PC-3 (cell line): ENCODE measurements at regions not wholly inside any gene's neighbourhood (a gene's known extent, or its start where the extent isn't known, plus 50 kb on each side); places are given as distances from the start of the nearest gene placed in this dataset.

Experiments
- ATAC-seq: fragments of 200-7000 bp; cut with Tn5 transposase; 2 replicates; pipeline ENCODE4 v1.9.1; 2020; ENCODE audit warnings: mild to moderate bottlenecking, moderate library complexity
- BruUV-seq: library from RNA; stranded (reverse); fragments of 400-500 nt; replicated peaks from 2 replicates; lab custom pipeline; 2021; lab: Mats Ljungman, UMichigan
- CTCF ChIA-PET: fragments of 300-600 bp; sonication (Branson Sonifier 250); formaldehyde crosslinking; loops from one replicate; lab custom pipeline; 2022; ENCODE audit warnings: antibody characterized with exemption; lab: Charles Lee
- POLR2A ChIA-PET: fragments of 300-600 bp; sonication (Branson Sonifier 250); formaldehyde crosslinking; loops from one replicate; lab custom pipeline; 2022; ENCODE audit warnings: antibody characterized with exemption; ENCODE audit not compliant: unreplicated experiment; lab: Charles Lee
- DNase-seq: peaks from one replicate; pipeline ENCODE4 v3.0.0-alpha.2; 2015
- H2AFZ ChIP-seq: fragments of 300-600 bp; sonication (generic); 2 replicates; pipeline ENCODE4 v1.6.0; 2016; ENCODE audit warnings: antibody characterized with exemption, low read length
- H3F3A ChIP-seq: fragments of 300-600 bp; sonication (generic); one replicate; pipeline ENCODE4 v1.6.0; 2017; ENCODE audit warnings: antibody characterized with exemption, low read length, control low read depth, mild to moderate bottlenecking; ENCODE audit not compliant: unreplicated experiment
- H3K27ac ChIP-seq: fragments of 300-600 bp; sonication (generic); 2 replicates; pipeline ENCODE4 v1.5.1; 2016; ENCODE audit warnings: mild to moderate bottlenecking, low read length
- H3K27me3 ChIP-seq: fragments of 300-600 bp; sonication (generic); 2 replicates; pipeline ENCODE4 v1.6.1; 2016; ENCODE audit warnings: low read length, mixed read lengths
- H3K36me3 ChIP-seq: fragments of 300-600 bp; sonication (generic); 2 replicates; pipeline ENCODE4 v1.6.1; 2016; ENCODE audit warnings: low read depth, mixed run types, low read length, mixed read lengths
- H3K4me1 ChIP-seq: fragments of 300-600 bp; sonication (generic); 2 replicates; pipeline ENCODE4 v1.5.1; 2016; ENCODE audit warnings: low read length; ENCODE audit not compliant: insufficient read depth
- H3K4me2 ChIP-seq: fragments of 300-600 bp; sonication (generic); 2 replicates; pipeline ENCODE4 v1.6.0; 2016; ENCODE audit warnings: low read length
- H3K4me3 ChIP-seq: fragments of 300-600 bp; sonication (generic); 2 replicates; pipeline ENCODE4 v1.5.1; 2016; ENCODE audit warnings: mild to moderate bottlenecking, low read length, mixed read lengths
- H3K79me2 ChIP-seq: fragments of 300-600 bp; sonication (generic); 2 replicates; pipeline ENCODE4 v1.6.1; 2017; ENCODE audit warnings: low read length, mixed read lengths
- H3K9ac ChIP-seq: fragments of 300-600 bp; sonication (generic); 2 replicates; pipeline ENCODE4 v1.6.0; 2016; ENCODE audit warnings: mild to moderate bottlenecking, low read length
- H3K9me2 ChIP-seq: fragments of 300-600 bp; sonication (generic); replicated peaks from 2 replicates; pipeline ENCODE4 v1.6.1; 2016; ENCODE audit warnings: mixed run types, low read length, mixed read lengths
- H3K9me3 ChIP-seq: fragments of 300-600 bp; sonication (generic); 2 replicates; pipeline ENCODE4 v1.6.1; 2016; ENCODE audit warnings: low read length, mixed read lengths
- H4K20me1 ChIP-seq: fragments of 300-600 bp; sonication (generic); 2 replicates; pipeline ENCODE4 v1.6.1; 2016; ENCODE audit warnings: low read length, mixed read lengths
- CTCF ChIP-seq: fragments of 300-600 bp; sonication (generic); conservative IDR thresholded peaks from 2 replicates; pipeline ENCODE4 v1.5.1; 2017; ENCODE audit warnings: antibody characterized with exemption, low read depth, mild to moderate bottlenecking, low read length
- EZH2 ChIP-seq: fragments of 300-600 bp; sonication (generic); IDR thresholded peaks from one replicate; pipeline ENCODE4 v1.6.1; 2017; ENCODE audit warnings: antibody characterized with exemption, mild to moderate bottlenecking, low read length; ENCODE audit not compliant: unreplicated experiment
- EZH2phosphoT487 ChIP-seq: fragments of 300-600 bp; sonication (generic); IDR thresholded peaks from 2 replicates; pipeline ENCODE4 v1.6.1; 2018; ENCODE audit warnings: mild to moderate bottlenecking, antibody characterized with exemption, low read length, borderline replicate concordance
- intact Hi-C: fragments of 100-400 bp; cut with micrococcal nuclease; formaldehyde crosslinking; loops from 2 replicates; pipeline ENCODE4 v1.9.0; 2023

GRCh38 chr15:36178303-36178633 is 401.2 kb upstream of the CDIN1 start:
- TF ChIP-seq EZH2 (no peak), EZH2phosphoT487 (no peak), CTCF (no peak)
- intact Hi-C loops: no loop called here
- DNase-seq (no peak), ATAC-seq (no peak; the same call in 1 of the 2 replicates)
- Histone ChIP-seq H3K36me3 (no peaks in the 10 kb centered on the region), H4K20me1 (no peaks in the 10 kb centered on the region), H2AFZ (no peak overlapping the region), H3K27me3 (no peaks in the 10 kb centered on the region), H3K79me2 (no peaks in the 10 kb centered on the region), H3K4me1 (peaks cover 17% of the 10 kb centered on the region), H3K9ac (no peak overlapping the region), H3K9me3 (no peaks in the 10 kb centered on the region), H3K4me2 (peak overlapping the region; percentile 2; the same call in 1 of the 2 replicates), H3F3A (no peaks in the 10 kb centered on the region), H3K27ac (no peak overlapping the region), H3K4me3 (no peak overlapping the region), H3K9me2 (no peaks in the 10 kb centered on the region; the same call in 1 of the 2 replicates)
- ChIA-PET CTCF (no interaction called here), POLR2A (interaction anchor here (0.7 kb wide), 1 partner anchor 559 kb away, joined by 3 read pairs; no protein-coding TSS in a partner anchor)
- BruUV-seq: no TSS peak

- Histone ChIP-seq H3K27ac (no peak overlapping the region), H3F3A (no peaks in the 10 kb centered on the region), H3K4me1 (peaks cover 12% of the 10 kb centered on the region), H4K20me1 (no peaks in the 10 kb centered on the region), H2AFZ (no peak overlapping the region), H3K4me3 (no peak overlapping the region), H3K9me3 (no peaks in the 10 kb centered on the region), H3K27me3 (no peaks in the 10 kb centered on the region), H3K36me3 (no peaks in the 10 kb centered on the region), H3K79me2 (no peaks in the 10 kb centered on the region), H3K9ac (no peak overlapping the region), H3K4me2 (no peak overlapping the region), H3K9me2 (no peaks in the 10 kb centered on the region; the same call in 1 of the 2 replicates)
- no TSS peak for BruUV-seq
- DNase-seq: no peak
- ChIA-PET POLR2A (no interaction called here), CTCF (no interaction called here)
- TF ChIP-seq EZH2phosphoT487: no peak
- no peak for TF ChIP-seq EZH2
- TF ChIP-seq CTCF: no peak
- intact Hi-C loops: no loop called here
- no peak; the same call in 1 of the 2 replicates for ATAC-seq
Observed at GRCh38 chr15:36183201-36183600, 396.2 kb upstream of the CDIN1 start.

DNA sequence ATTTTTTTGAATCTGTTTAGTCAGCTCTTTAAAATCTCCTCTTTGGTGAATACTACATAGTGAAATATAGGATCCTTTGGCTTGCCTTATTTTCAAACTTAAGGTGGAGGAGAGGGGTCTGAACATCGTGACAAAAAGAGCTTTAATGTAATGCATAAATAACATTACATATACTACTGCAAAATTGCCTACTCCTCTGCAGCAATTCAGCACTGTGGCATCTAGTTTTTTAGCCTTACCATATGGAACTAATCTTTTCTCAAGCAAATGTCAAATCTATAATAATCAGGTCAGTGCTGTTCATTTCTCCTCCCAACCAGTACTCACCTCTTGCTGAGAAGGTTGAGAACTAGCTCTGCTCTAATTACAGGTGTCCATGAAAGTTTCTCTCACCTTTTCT is 394.0 kb upstream of the CDIN1 start:
- H3K4me2 ChIP-seq: no peak overlapping the region
- H3K27me3 ChIP-seq: no peaks in the 10 kb centered on the region
- no peaks in the 10 kb centered on the region for H3K9me3 ChIP-seq
- CTCF ChIA-PET: no interaction called here
- no peaks in the 10 kb centered on the region for H3K79me2 ChIP-seq
- no peaks in the 10 kb centered on the region for H3F3A ChIP-seq
- no peak overlapping the region for H3K9ac ChIP-seq
- H4K20me1 ChIP-seq: no peaks in the 10 kb centered on the region
- no TSS peak for BruUV-seq
- ATAC-seq (no peak), DNase-seq (no peak)
- no peak overlapping the region for H3K4me3 ChIP-seq
- H3K36me3 ChIP-seq: no peaks in the 10 kb centered on the region
- H3K4me1 ChIP-seq: peaks cover 7% of the 10 kb centered on the region; the same call in 1 of the 2 replicates
- POLR2A ChIA-PET: no interaction called here
- H3K9me2 ChIP-seq: no peaks in the 10 kb centered on the region; the same call in 1 of the 2 replicates
- no peak overlapping the region for H3K27ac ChIP-seq
- intact Hi-C loops: no loop called here
- no peak overlapping the region for H2AFZ ChIP-seq
- TF ChIP-seq CTCF (no peak), EZH2phosphoT487 (no peak), EZH2 (no peak)
